Mesendoderm (in vitro differentiated cells): ENCODE measurements at regions not wholly inside any gene's neighbourhood (a gene's known extent, or its start where the extent isn't known, plus 50 kb on each side); places are given as distances from the start of the nearest gene placed in this dataset.
"Not testable (repeated sequence)": the region's sequence is repeated elsewhere in the genome, so short reads cannot be mapped to it uniquely, and the experiment has no call there.

Experiments used
- DNase-seq: peaks from one replicate; pipeline ENCODE4 v3.0.0; 2013
- H2AK5ac ChIP-seq: 2 replicates; pipeline ENCODE4 v1.6.1; 2013; ENCODE audit warnings: low read length, inconsistent platforms
- H2BK120ac ChIP-seq: 2 replicates; pipeline ENCODE4 v1.6.1; 2013; ENCODE audit warnings: low read depth, mild to moderate bottlenecking, low read length, moderate library complexity, mixed read lengths
- H2BK15ac ChIP-seq: replicated peaks from 2 replicates; pipeline ENCODE4 v1.6.1; 2013; ENCODE audit warnings: low read depth, mild to moderate bottlenecking, moderate library complexity
- H2BK5ac ChIP-seq: 2 replicates; pipeline ENCODE4 v1.6.1; 2013; ENCODE audit warnings: low read length, inconsistent platforms
- H3K18ac ChIP-seq: 2 replicates; pipeline ENCODE4 v1.6.1; 2013; ENCODE audit warnings: mild to moderate bottlenecking, low read length, mixed read lengths
- H3K23ac ChIP-seq: one replicate; pipeline ENCODE4 v1.6.1; 2013; ENCODE audit warnings: low read length
- H3K27ac ChIP-seq: 2 replicates; pipeline ENCODE4 v1.5.1; 2013; ENCODE audit warnings: low read depth, mild to moderate bottlenecking, inconsistent platforms, low read length, moderate library complexity
- H3K27me3 ChIP-seq: 2 replicates; pipeline ENCODE4 v1.6.1; 2013; ENCODE audit warnings: low read length, control low read depth, mild to moderate bottlenecking, inconsistent platforms; ENCODE audit not compliant: insufficient read depth, poor library complexity
- H3K36me3 ChIP-seq: 2 replicates; pipeline ENCODE4 v1.6.1; 2013; ENCODE audit warnings: low read length, inconsistent platforms; ENCODE audit not compliant: control insufficient read depth, insufficient read depth
- H3K4ac ChIP-seq: one replicate; pipeline ENCODE4 v1.6.1; 2013; ENCODE audit warnings: low read depth, mild to moderate bottlenecking, low read length, moderate library complexity
- H3K4me1 ChIP-seq: 2 replicates; pipeline ENCODE4 v1.6.1; 2013; ENCODE audit warnings: low read depth, low read length, inconsistent platforms; ENCODE audit not compliant: control insufficient read depth
- H3K4me2 ChIP-seq: 2 replicates; pipeline ENCODE4 v1.6.1; 2013; ENCODE audit warnings: low read length
- H3K4me3 ChIP-seq: 2 replicates; pipeline ENCODE4 v1.5.1; 2013; ENCODE audit warnings: mild to moderate bottlenecking, low read length
- H3K56ac ChIP-seq: one replicate; pipeline ENCODE4 v1.6.1; 2013; ENCODE audit warnings: low read length
- H3K79me1 ChIP-seq: 2 replicates; pipeline ENCODE4 v1.6.1; 2013; ENCODE audit warnings: low read length, inconsistent platforms
- H3K79me2 ChIP-seq: 2 replicates; pipeline ENCODE4 v1.6.1; 2013; ENCODE audit warnings: mild to moderate bottlenecking, low read length; ENCODE audit not compliant: control insufficient read depth, insufficient read depth
- H3K9ac ChIP-seq: 2 replicates; pipeline ENCODE4 v1.6.1; 2013; ENCODE audit warnings: low read length, inconsistent platforms
- H4K5ac ChIP-seq: one replicate; pipeline ENCODE4 v1.6.1; 2013; ENCODE audit warnings: low read length
- H4K8ac ChIP-seq: one replicate; pipeline ENCODE4 v1.6.1; 2013; ENCODE audit warnings: low read depth, mild to moderate bottlenecking, control low read depth, low read length, moderate library complexity
- WGBS: extraction: QIAGEN DNeasy Blood & Tissue Kit; methylation state at CpG from one replicate; pipeline ENCODE4 v1.1.7; 2013; ENCODE audit warnings: low lambda C conversion rate, missing lambda C conversion rate; ENCODE audit not compliant: insufficient coverage; ENCODE audit errors: extremely low coverage; 5-methylcytosine and 5-hydroxymethylcytosine counted together

GRCh38 chr13:88026241-88026640, 355.1 kb downstream of the SLITRK5 start:
- no peak overlapping the region for H4K5ac ChIP-seq
- H4K8ac ChIP-seq, result no peak overlapping the region
- no peak overlapping the region for H2BK15ac ChIP-seq
- no peak overlapping the region for H3K18ac ChIP-seq
- no peaks in the 10 kb centered on the region for H3K79me2 ChIP-seq
- no peak overlapping the region for H3K9ac ChIP-seq
- no peak overlapping the region for H3K27ac ChIP-seq
- no peak overlapping the region for H2BK120ac ChIP-seq
- H2BK5ac ChIP-seq, result no peak overlapping the region
- WGBS, result no CpG with 5 or more reads among the region's 1 CpG
- no peaks in the 10 kb centered on the region for H3K36me3 ChIP-seq
- H3K79me1 ChIP-seq, result no peaks in the 10 kb centered on the region
- H3K4me2 ChIP-seq, result no peak overlapping the region
- H3K4me3 ChIP-seq, result no peak overlapping the region
- H2AK5ac ChIP-seq, result no peak overlapping the region
- no peak overlapping the region for H3K4ac ChIP-seq
- no peak overlapping the region for H3K56ac ChIP-seq
- H3K4me1 ChIP-seq, result no peaks in the 10 kb centered on the region
- no peak overlapping the region for H3K23ac ChIP-seq
- H3K27me3 ChIP-seq, result no peaks in the 10 kb centered on the region
- no peak for DNase-seq

DNA sequence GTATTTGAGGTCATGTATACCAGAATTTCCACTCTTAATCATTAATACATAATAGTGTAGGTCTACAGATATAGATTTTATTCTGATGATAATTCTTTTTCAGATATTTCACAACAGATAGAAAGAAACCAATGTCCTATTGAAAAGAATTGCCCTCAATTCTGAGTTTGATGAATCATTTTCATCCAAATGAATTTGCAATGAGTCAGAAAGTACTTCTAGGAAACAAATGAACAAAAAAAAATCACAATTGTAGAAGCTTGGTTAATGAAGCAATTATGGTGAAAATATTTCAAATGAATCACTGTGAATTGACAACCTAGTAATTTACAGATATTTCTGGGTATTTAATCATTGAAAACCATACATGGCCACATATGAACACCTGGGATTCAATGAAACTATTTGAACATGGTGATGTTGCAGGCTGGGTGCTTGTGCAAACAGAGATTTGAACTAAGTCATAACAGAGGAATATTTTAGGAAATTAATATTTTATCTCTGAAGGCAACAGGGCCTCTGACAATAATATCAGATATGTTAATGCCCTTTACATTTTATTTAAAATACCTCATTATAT, 360.9 kb downstream of the SLITRK5 start:
- Histone ChIP-seq H2BK5ac (no peak overlapping the region), H3K4me1 (no peaks in the 10 kb centered on the region), H3K79me1 (no peaks in the 10 kb centered on the region), H3K27me3 (no peaks in the 10 kb centered on the region), H3K79me2 (no peaks in the 10 kb centered on the region), H2BK15ac (no peak overlapping the region), H3K4me2 (no peak overlapping the region), H2AK5ac (no peak overlapping the region), H2BK120ac (no peak overlapping the region), H3K4me3 (no peak overlapping the region), H3K9ac (no peak overlapping the region), H3K18ac (no peak overlapping the region), H3K36me3 (no peaks in the 10 kb centered on the region), H3K27ac (no peak overlapping the region), H4K8ac (no peak overlapping the region), H3K56ac (no peak overlapping the region), H3K4ac (no peak overlapping the region), H3K23ac (no peak overlapping the region), H4K5ac (no peak overlapping the region)
- DNase-seq, result no peak

- no CpG with 5 or more reads among the region's 8 CpGs for WGBS
- H2AK5ac ChIP-seq, H4K5ac ChIP-seq, H3K9ac ChIP-seq, H2BK120ac ChIP-seq, H3K23ac ChIP-seq, H3K79me1 ChIP-seq, H3K4me2 ChIP-seq, H3K36me3 ChIP-seq, H3K4me3 ChIP-seq, H3K79me2 ChIP-seq, H3K4ac ChIP-seq, H3K4me1 ChIP-seq, DNase-seq, H2BK5ac ChIP-seq, H3K27me3 ChIP-seq, H3K56ac ChIP-seq, H3K18ac ChIP-seq, H3K27ac ChIP-seq, H2BK15ac ChIP-seq, H4K8ac ChIP-seq: not testable (repeated sequence)
These were observed 365.0 kb downstream of the SLITRK5 start for GRCh38 chr13:88036205-88036604.

DNA sequence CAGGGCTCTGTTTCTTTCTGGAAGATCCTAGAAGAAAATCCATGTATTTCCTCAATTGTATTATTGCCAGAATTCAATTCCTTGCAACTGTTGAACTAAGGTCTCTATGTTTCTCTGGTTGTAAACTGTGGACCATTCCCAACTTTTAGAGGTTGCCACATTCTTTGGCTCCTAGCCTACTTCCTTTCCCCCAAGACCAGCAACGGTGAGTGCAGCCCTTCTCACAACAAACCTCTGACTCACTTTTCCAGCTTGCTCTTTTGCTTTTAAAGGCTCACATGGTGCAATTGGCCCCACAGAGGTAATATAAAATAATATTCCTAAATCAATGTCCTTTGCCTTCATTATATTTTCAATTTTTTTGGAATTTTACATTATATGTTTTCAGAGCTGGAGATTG, 371.3 kb downstream of the SLITRK5 start:
- H3K9ac ChIP-seq, result no peak overlapping the region
- H4K8ac ChIP-seq, result no peak overlapping the region
- H2BK5ac ChIP-seq, result no peak overlapping the region
- no peak overlapping the region for H3K4ac ChIP-seq
- H3K4me1 ChIP-seq, result no peaks in the 10 kb centered on the region
- no peak overlapping the region for H3K27ac ChIP-seq
- no peak overlapping the region for H2AK5ac ChIP-seq
- H3K79me2 ChIP-seq, result no peaks in the 10 kb centered on the region
- no peaks in the 10 kb centered on the region for H3K27me3 ChIP-seq
- no peak overlapping the region for H4K5ac ChIP-seq
- no peaks in the 10 kb centered on the region for H3K36me3 ChIP-seq
- no CpG with 5 or more reads among the region's 1 CpG for WGBS
- H3K23ac ChIP-seq, result no peak overlapping the region
- no peak overlapping the region for H3K18ac ChIP-seq
- H2BK120ac ChIP-seq, result no peak overlapping the region
- H3K79me1 ChIP-seq, result no peaks in the 10 kb centered on the region
- no peak overlapping the region for H3K4me2 ChIP-seq
- H3K4me3 ChIP-seq, result no peak overlapping the region
- H2BK15ac ChIP-seq, result no peak overlapping the region
- no peak for DNase-seq
- no peak overlapping the region for H3K56ac ChIP-seq

DNA sequence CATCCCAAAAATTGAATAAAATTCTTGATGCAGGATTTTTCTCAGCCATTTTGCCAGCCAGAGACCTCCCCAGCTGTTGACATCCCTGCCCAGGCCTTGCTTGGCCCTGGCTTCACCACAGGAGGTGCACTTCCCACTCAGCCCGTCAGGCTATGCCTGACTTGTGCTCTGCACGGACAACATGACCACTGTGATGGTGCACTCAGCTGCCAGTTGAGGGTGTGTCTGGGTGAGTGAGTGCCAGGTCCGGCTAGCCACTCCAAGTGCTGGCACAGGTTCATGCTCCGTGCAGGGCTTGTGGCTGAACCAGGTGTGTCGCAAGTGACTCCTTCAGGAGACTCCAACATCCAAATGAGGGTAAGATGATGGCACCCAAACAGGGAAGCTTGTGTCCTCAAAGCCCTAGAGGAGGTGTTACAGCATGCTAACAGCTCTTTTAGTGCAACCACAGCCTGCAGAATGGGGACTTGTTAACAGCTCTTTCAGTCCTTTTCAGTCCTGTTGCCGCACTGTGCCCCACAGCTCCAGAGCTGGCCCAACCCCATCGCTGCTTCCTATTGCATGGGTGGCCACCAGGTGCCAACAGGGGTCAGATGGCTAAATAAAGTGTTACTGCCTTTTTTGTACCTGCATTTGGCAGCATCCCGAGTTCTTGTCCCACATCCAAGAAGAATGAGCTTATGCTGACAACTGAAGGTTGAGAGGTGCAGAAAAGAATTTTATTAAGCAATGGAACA, 380.7 kb downstream of the SLITRK5 start:
- Histone ChIP-seq H3K56ac (no peak overlapping the region), H2BK5ac (no peak overlapping the region), H3K4me2 (no peak overlapping the region), H3K4me1 (no peaks in the 10 kb centered on the region), H3K23ac (no peak overlapping the region), H3K79me2 (no peaks in the 10 kb centered on the region), H3K36me3 (no peaks in the 10 kb centered on the region), H4K8ac (no peak overlapping the region), H3K27ac (no peak overlapping the region), H2BK120ac (no peak overlapping the region), H3K4me3 (no peak overlapping the region), H3K79me1 (no peaks in the 10 kb centered on the region), H3K9ac (no peak overlapping the region), H2AK5ac (no peak overlapping the region), H3K4ac (no peak overlapping the region), H2BK15ac (no peak overlapping the region), H3K27me3 (no peaks in the 10 kb centered on the region), H3K18ac (no peak overlapping the region), H4K5ac (no peak overlapping the region)
- WGBS, result no CpG with 5 or more reads among the region's 8 CpGs
- DNase-seq, result no peak

DNA sequence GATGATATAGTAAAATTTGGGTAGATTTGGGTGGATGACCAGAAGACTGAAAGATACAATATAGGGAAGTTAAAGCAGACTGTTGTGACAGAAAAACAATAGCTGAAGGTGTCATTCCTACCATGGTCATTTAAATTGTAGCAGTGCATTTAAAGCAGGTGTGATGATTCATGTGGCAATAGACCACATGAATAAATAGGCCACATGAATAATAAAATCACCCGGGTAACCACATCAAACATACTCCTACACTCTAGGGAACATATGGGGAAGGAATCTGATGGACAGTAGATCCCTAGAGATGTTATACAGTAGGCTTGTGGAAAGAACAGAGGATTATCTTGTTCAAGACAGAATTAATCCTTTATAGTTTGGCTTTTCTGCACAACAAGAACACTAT, 392.6 kb downstream of the SLITRK5 start:
- Histone ChIP-seq H2AK5ac (no peak overlapping the region), H3K27ac (no peak overlapping the region), H3K79me2 (no peaks in the 10 kb centered on the region), H3K79me1 (no peaks in the 10 kb centered on the region), H3K23ac (no peak overlapping the region), H4K8ac (no peak overlapping the region), H3K56ac (no peak overlapping the region), H3K27me3 (no peaks in the 10 kb centered on the region), H3K36me3 (no peaks in the 10 kb centered on the region), H4K5ac (no peak overlapping the region), H2BK120ac (no peak overlapping the region), H3K9ac (no peak overlapping the region), H2BK15ac (no peak overlapping the region), H3K4me2 (no peak overlapping the region), H3K4me1 (no peaks in the 10 kb centered on the region), H3K4me3 (no peak overlapping the region), H2BK5ac (no peak overlapping the region), H3K18ac (no peak overlapping the region), H3K4ac (no peak overlapping the region)
- no peak for DNase-seq
- no CpG with 5 or more reads among the region's 1 CpG for WGBS
